Activated naive CD4-positive, alpha-beta T cell treated with anti-CD3 and anti-CD28 coated beads, Interleukin-2, amount 50 U/mL, for 72 hours (primary cell): ENCODE measurements at regions not wholly inside any gene's neighbourhood (a gene's known extent, or its start where the extent isn't known, plus 50 kb on each side); places are given as distances from the start of the nearest gene placed in this dataset.

Source experiments
- ATAC-seq, 2 donors: fragments of 150-1000 bp; cut with Tn5 transposase; 2 replicates each; pipeline ENCODE4 v1.10.0; 2021; ENCODE audit warnings: mild to moderate bottlenecking in 2 of 2, moderate library complexity in 2 of 2
- DNase-seq, 2 donors: peaks; one replicate each; pipeline ENCODE4 v3.0.0; 2021 to 2022; ENCODE audit warnings: low spot score in 2 of 2
- H3K27ac Mint-ChIP-seq, 2 donors: one replicate each; pipeline ENCODE4 v1.8.0; 2022; ENCODE audit warnings: mild to moderate bottlenecking in 2 of 2, mixed read lengths in 2 of 2
- H3K36me3 Mint-ChIP-seq, 2 donors: one replicate each; pipeline ENCODE4 v1.8.0; 2022; ENCODE audit warnings: mixed read lengths in 2 of 2
- H3K9me3 Mint-ChIP-seq, 2 donors: one replicate each; pipeline ENCODE4 v1.8.0; 2022; ENCODE audit warnings: mixed read lengths in 2 of 2

GRCh38 chr15:47506329-47507100 is 210.8 kb upstream of the SEMA6D start:
- DNase-seq (no peak), ATAC-seq (no peak)
- H3K9me3 Mint-ChIP-seq, result peaks cover 0 to 3% of the 10 kb centered on the region in 2 donors
- H3K27ac Mint-ChIP-seq, result no peak overlapping the region
- no peaks in the 10 kb centered on the region for H3K36me3 Mint-ChIP-seq

- Mint-ChIP-seq H3K36me3 (no peaks in the 10 kb centered on the region), H3K27ac (no peak overlapping the region), H3K9me3 (peaks cover 0 to 3% of the 10 kb centered on the region in 2 donors)
- DNase-seq (no peak), ATAC-seq (no peak)
Observed at GRCh38 chr15:47507221-47507985, 209.9 kb upstream of the SEMA6D start.

GRCh38 chr15:47511261-47511660 is 206.0 kb upstream of the SEMA6D start:
- no peak overlapping the region for H3K27ac Mint-ChIP-seq
- no peak for ATAC-seq
- H3K9me3 Mint-ChIP-seq, result peaks cover 0 to 3% of the 10 kb centered on the region in 2 donors
- no peak for DNase-seq
- H3K36me3 Mint-ChIP-seq, result no peaks in the 10 kb centered on the region

GRCh38 chr15:47513471-47513870 is 203.8 kb upstream of the SEMA6D start:
- ATAC-seq (no peak), DNase-seq (no peak)
- H3K27ac Mint-ChIP-seq, result no peak overlapping the region
- peaks cover 0 to 3% of the 10 kb centered on the region in 2 donors for H3K9me3 Mint-ChIP-seq
- no peaks in the 10 kb centered on the region for H3K36me3 Mint-ChIP-seq

- Mint-ChIP-seq H3K27ac (no peak overlapping the region), H3K36me3 (no peaks in the 10 kb centered on the region), H3K9me3 (peaks cover 0 to 3% of the 10 kb centered on the region in 2 donors)
- ATAC-seq (no peak), DNase-seq (no peak)
Observed at GRCh38 chr15:47514200-47514652, 203.1 kb upstream of the SEMA6D start.

GRCh38 chr15:47516558-47516957 is 200.7 kb upstream of the SEMA6D start:
- Mint-ChIP-seq H3K27ac (no peak overlapping the region), H3K9me3 (no peaks in the 10 kb centered on the region), H3K36me3 (no peaks in the 10 kb centered on the region)
- no peak for ATAC-seq
- DNase-seq, result no peak

- no peak for DNase-seq
- no peaks in the 10 kb centered on the region for H3K9me3 Mint-ChIP-seq
- H3K36me3 Mint-ChIP-seq, result no peaks in the 10 kb centered on the region
- H3K27ac Mint-ChIP-seq, result no peak overlapping the region
- no peak for ATAC-seq
Observed at GRCh38 chr15:47516972-47517371, 200.3 kb upstream of the SEMA6D start.

GRCh38 chr15:47517737-47518136 is 199.6 kb upstream of the SEMA6D start:
- ATAC-seq, result no peak
- peaks cover 0 to 5% of the 10 kb centered on the region in 2 donors for H3K9me3 Mint-ChIP-seq
- no peak for DNase-seq
- no peak overlapping the region for H3K27ac Mint-ChIP-seq
- H3K36me3 Mint-ChIP-seq, result no peaks in the 10 kb centered on the region

- Mint-ChIP-seq H3K9me3 (peaks cover 3 to 10% of the 10 kb centered on the region in 2 donors), H3K27ac (no peak overlapping the region), H3K36me3 (peaks cover 0 to 4% of the 10 kb centered on the region in 2 donors)
- DNase-seq, result no peak
- no peak for ATAC-seq
Observed at GRCh38 chr15:47523681-47524475, 193.4 kb upstream of the SEMA6D start.

- peaks cover 10% of the 10 kb centered on the region in 2 donors for H3K9me3 Mint-ChIP-seq
Observed at GRCh38 chr15:47529241-47529640, 188.1 kb upstream of the SEMA6D start.

GRCh38 chr15:47534673-47535072 is 182.6 kb upstream of the SEMA6D start:
- Mint-ChIP-seq H3K27ac (no peak overlapping the region), H3K36me3 (no peaks in the 10 kb centered on the region), H3K9me3 (peaks cover 12 to 30% of the 10 kb centered on the region in 2 donors)
- DNase-seq (no peak), ATAC-seq (no peak)

More at GRCh38 chr15:47529241-47529640, 188.1 kb upstream of the SEMA6D start:
- ATAC-seq, result no peak
- no peak for DNase-seq
- no peak overlapping the region for H3K27ac Mint-ChIP-seq
- no peaks in the 10 kb centered on the region for H3K36me3 Mint-ChIP-seq

- H3K9me3 Mint-ChIP-seq, result peaks cover 12 to 28% of the 10 kb centered on the region in 2 donors
- no peak for DNase-seq
- ATAC-seq, result no peak
- no peaks in the 10 kb centered on the region for H3K36me3 Mint-ChIP-seq
- H3K27ac Mint-ChIP-seq, result no peak overlapping the region
Observed at GRCh38 chr15:47541562-47541961, 175.7 kb upstream of the SEMA6D start.

GRCh38 chr15:47542312-47542989 is 174.9 kb upstream of the SEMA6D start:
- no peak overlapping the region for H3K27ac Mint-ChIP-seq
- no peak for DNase-seq
- H3K9me3 Mint-ChIP-seq, result peaks cover 8 to 23% of the 10 kb centered on the region in 2 donors
- no peak for ATAC-seq
- H3K36me3 Mint-ChIP-seq, result no peaks in the 10 kb centered on the region

- peaks cover 4 to 5% of the 10 kb centered on the region in 2 donors for H3K9me3 Mint-ChIP-seq
Observed at GRCh38 chr15:47548231-47548630, 169.1 kb upstream of the SEMA6D start.

GRCh38 chr15:47548986-47549385 is 168.3 kb upstream of the SEMA6D start:
- DNase-seq (no peak), ATAC-seq (no peak)
- Mint-ChIP-seq H3K36me3 (no peaks in the 10 kb centered on the region), H3K9me3 (no peaks in the 10 kb centered on the region), H3K27ac (no peak overlapping the region)

More at GRCh38 chr15:47548231-47548630, 169.1 kb upstream of the SEMA6D start:
- ATAC-seq (no peak), DNase-seq (no peak)
- Mint-ChIP-seq H3K36me3 (no peaks in the 10 kb centered on the region), H3K27ac (no peak overlapping the region)

- DNase-seq (no peak), ATAC-seq (no peak)
- Mint-ChIP-seq H3K9me3 (no peaks in the 10 kb centered on the region), H3K36me3 (no peaks in the 10 kb centered on the region), H3K27ac (no peak overlapping the region)
Observed at GRCh38 chr15:47551079-47551478, 166.2 kb upstream of the SEMA6D start.
